ENCODE measurements at regions not wholly inside any gene's neighbourhood (a gene's known extent, or its start where the extent isn't known, plus 50 kb on each side); places are given as distances from the start of the nearest gene placed in this dataset.
"Not testable (repeated sequence)": the region's sequence is repeated elsewhere in the genome, so short reads cannot be mapped to it uniquely, and the experiment has no call there.

DNA sequence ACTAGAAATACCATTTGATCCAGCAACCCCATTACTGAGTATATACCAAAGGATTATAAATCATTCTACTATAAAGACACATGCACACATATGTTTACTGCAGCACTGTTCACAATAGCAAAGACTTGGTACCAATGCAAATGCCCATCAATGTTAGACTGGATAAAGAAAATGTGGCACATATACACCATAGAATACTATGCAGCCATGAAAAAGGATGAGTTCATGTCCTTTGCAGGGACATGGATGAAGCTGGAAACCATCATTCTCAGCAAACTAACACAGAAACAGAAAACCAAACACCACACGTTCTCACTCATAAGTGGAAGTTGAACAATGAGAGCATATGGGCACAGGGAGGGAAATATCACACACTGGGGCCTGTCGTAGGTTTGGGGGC lies 106.0 kb downstream of the SPATA18 start:
- not testable (repeated sequence) for DNase-seq (ENCODE audit: low read depth in 2 of 3, low spot score in 2 of 3)

DNA sequence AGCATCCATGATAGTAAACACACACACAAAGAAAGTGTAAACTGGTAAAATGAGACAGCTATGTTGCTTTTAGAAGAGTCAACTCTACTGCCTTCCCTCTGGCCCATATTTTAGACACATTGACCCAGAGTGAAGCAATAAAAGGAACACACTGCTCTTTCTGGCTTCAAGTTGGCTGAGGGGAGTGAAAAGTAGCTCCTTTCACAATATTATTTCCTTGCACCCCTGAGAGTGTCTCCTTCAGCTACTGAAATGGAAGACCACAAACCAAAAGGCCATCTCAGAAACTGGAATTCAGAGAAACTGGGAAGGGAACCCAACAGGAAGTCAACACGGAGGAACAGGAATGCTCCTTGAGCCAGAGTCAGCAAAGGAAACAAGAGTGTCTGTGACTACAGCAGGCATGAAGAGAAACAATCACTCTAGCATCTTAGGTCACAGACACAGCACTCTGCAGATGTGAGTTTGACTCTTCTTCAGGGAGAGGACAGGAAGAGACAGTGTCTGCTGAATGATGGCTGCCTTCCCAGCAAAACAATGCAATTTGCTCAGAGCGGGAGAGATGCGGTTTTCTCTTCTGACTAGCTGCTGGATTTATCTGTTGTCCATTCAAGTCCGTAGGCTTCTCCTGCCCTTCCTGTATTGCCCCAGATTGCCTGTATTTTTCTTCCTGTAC lies 106.7 kb downstream of the SPATA18 start:
- DNase-seq (ENCODE audit: low read depth in 2 of 3, low spot score in 2 of 3), result no peak

DNA sequence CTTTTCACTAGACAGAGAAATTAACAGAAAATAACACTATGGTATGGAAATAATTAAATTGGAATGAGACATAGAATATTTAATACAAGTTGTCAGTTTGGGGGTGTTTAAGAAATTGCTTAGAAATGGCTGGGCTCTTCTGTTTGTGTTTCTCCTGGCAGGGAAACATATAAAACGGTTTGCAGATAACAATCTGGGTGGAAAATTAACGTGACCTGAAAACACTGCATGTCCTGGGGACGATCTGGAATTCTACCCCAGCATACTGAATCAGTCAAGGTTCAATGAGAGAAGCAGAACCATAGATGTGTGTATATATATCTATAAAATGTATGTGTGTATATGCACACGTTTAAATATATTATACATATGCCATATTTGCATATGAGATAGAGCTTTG lies 109.8 kb downstream of the SPATA18 start:
- no peak for DNase-seq (ENCODE audit: low read depth in 2 of 3, low spot score in 2 of 3)

DNA sequence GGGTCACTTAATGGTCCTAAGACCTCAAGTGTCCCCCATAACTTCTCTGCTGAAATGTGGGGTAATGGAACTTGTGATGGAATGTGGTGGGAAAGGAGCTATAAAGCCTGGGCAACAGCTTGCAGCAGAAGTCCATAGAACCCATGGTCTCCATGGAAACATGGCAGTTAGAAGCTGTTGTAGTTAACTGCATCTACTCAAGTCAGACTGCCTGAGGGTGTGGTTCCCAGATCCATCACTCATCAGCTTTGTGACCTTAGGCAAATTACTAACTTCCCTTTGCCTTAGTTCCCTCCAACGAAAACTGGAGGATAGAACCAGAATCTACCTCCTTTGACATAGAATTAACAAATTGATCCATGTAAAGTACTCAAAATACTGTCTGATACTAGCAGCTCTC lies 113.0 kb downstream of the SPATA18 start:
- no peak for DNase-seq (ENCODE audit: low read depth in 2 of 3, low spot score in 2 of 3)

DNA sequence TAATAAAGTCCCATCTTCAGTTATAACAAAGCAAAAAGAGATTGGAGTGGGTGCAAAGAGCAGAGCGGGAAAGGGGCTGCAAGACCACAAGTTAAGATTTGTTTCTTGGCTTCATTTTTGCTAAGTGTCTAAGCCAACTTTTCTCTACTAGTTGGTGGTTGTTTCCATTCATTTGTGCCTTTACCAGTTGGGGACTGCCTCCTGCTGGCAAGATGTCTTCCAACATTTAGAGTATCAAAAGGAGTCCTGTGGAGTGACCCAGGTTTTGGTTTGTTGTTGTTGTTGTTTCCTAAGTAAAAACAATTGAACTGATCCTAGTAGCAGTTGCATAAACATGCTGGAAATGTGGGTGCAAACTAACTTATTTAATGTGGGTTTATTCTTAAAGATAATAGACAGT lies 121.1 kb downstream of the SPATA18 start:
- DNase-seq (ENCODE audit: low read depth in 2 of 3, low spot score in 2 of 3), result no peak

DNA sequence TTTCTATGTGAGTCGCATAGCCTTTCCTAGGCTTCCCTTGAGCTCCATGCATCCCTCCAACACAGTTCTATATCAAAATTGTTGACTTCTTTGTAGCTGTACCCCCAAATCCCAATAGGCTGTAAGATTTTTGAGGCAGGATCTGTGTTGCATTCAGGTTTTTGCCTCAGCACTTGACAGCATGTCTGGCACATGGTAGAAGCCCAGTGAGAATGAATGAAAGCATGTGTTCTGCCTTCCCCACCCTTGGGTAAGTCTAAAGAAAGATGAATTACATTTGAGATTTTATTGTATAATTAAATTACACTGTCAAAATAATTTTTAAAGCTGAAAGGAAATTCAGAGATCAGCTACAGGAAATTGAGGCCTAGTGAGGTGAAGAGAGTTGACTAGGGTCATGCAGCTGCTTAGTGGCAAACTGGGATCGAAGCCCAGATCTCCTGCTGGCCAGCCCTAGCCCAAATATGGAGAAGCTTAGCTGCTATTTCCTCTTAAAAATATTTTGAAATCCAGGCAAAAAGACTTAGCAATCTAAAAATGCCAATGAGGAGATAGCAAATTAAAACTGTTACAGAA lies 122.5 kb downstream of the SPATA18 start:
- no peak for DNase-seq (ENCODE audit: low read depth in 2 of 3, low spot score in 2 of 3)

DNA sequence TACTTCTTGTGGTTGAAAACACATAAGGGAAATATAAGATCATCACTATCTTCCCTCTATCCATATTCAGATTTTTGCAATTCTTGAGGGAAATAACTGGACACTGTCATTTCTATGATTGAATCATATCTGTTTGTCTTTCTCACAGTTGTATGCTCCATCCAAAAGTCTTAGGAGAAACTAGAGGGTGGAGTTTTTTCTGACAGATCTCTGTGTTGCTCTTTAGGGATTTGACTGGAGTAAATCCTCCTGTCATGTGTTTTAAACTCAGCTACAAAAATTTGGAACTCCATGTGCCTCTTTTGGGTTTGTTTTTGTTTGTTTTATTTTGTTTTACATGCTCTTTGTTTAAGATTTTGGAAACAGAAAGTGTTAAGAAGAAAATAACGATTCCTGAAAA lies 136.5 kb downstream of the SPATA18 start:
- no peak for DNase-seq (ENCODE audit: low read depth in 2 of 3, low spot score in 2 of 3)

DNA sequence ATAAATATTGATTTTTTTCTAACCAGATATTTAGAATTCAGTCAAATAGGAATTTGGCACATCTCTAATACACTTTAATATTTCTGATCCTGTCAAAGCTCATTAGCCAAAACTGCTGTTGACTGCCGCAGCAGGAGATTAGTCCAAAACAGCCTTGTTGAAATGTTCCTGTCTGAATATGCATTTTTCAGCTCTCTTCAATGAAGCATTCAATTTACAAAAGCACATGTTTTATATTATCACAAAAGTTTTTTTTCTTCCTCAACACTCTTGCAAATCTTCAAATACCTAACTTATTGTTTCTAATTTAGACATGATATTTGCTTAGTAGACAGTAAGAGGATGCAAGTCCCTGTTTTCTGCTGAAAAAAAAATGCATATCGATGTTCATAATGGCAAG lies 140.9 kb downstream of the SPATA18 start:
- DNase-seq (ENCODE audit: low read depth in 2 of 3, low spot score in 2 of 3), result no peak

DNA sequence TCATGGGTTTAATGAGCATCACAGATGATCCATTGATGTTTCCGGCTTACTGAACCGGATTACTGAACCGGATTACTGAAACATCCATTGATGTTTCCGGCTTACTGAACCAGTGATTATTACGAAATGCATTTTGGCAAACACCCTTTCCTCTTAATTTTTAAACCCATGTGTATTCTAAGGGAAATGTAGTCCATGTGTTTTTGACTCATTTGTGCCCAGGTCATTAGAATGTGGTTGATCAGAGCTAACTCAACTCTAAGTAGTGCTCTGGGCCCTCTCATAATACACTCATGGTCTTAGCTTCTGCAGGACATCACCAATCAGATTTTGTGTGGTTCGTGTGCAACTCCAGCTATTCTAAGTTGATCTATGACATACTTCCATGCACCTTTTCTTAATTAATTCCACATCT lies 141.6 kb downstream of the SPATA18 start:
- DNase-seq (ENCODE audit: low read depth in 2 of 3, low spot score in 2 of 3), result no peak

DNA sequence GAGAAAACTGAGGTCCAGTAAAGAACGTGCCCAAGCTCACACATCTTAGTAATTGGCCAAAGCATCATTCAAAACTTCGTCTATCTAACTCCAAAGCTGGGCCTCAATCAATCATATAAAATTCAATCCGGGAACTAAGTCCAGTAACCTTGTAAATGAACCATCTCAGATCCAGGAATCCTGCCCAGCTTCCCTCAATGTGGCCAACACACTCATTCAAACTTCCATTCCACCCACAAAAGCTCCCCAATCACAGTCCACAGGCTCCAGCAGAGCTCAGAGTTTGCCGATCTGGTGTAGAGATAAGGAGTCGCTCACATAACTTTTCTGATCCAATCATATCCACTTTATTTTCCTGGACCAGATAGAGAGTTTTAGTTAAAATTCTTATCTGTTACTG lies 144.8 kb downstream of the SPATA18 start:
- DNase-seq (ENCODE audit: low read depth in 2 of 3, low spot score in 2 of 3), result no peak

DNA sequence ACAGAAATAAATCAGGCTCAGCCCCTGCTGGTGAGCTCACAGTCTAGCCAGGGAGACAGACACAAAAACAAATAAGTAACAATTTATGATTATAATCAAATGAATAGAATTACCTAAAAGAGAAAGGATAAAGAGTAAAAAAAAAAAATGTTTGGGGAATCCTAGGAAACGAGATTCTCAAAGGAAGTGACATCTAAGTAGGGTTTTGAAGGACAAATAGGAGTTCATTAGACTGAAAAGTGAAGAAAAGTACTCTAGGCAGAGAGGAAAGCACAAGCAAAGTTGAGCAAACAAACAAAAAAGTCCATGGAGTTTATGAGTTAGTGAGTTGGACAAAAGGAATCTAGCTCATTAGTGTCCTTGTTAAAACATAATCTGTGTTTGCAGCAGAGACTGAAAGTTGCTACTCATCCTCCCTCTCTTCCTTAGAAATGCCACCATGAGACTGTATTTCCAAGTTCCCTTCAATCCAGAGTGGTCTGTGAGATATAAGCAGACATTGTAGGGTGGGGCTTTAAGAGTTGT lies 145.6 kb downstream of the SPATA18 start:
- no peak for DNase-seq (ENCODE audit: low read depth in 2 of 3, low spot score in 2 of 3)

DNA sequence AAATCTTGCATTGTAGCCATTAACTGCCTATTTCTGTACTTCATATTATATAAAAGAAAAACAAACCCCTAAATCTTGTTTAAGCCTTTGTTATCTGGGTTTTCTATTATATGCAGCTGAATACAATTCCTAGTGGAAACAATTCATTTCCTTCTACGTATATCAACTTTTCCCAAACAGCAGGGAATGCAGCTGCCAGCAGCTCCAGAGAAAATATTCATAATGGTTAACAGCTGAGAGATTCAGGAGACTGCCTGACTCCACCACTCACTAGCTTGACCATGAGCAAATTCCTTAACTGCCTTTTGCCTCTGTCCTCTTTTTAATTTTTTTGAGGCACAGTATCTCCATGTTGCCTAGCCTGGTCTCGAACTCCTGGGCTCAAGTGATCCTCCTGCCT lies 146.2 kb downstream of the SPATA18 start:
- no peak for DNase-seq (ENCODE audit: low read depth in 2 of 3, low spot score in 2 of 3)

DNA sequence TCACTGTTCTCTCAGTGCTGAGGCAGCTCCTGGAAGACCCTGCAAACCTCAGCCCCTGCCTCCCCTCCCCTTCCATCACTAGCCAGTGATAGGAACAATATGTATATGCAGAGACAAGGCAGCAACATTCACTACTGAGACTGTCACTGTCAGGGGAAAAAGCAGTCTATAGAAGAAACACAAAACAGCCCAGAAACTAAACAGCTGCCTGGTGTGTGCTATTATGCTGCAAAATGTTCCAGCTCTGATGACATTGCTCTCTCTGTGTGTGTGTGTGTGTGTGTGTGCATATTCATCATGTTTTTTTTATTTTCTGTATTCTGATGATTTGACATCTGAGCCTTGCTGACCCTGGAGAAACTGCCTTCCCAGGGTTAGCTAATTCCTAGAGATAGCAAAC lies 147.2 kb downstream of the SPATA18 start:
- no peak for DNase-seq (ENCODE audit: low read depth in 2 of 3, low spot score in 2 of 3)

DNA sequence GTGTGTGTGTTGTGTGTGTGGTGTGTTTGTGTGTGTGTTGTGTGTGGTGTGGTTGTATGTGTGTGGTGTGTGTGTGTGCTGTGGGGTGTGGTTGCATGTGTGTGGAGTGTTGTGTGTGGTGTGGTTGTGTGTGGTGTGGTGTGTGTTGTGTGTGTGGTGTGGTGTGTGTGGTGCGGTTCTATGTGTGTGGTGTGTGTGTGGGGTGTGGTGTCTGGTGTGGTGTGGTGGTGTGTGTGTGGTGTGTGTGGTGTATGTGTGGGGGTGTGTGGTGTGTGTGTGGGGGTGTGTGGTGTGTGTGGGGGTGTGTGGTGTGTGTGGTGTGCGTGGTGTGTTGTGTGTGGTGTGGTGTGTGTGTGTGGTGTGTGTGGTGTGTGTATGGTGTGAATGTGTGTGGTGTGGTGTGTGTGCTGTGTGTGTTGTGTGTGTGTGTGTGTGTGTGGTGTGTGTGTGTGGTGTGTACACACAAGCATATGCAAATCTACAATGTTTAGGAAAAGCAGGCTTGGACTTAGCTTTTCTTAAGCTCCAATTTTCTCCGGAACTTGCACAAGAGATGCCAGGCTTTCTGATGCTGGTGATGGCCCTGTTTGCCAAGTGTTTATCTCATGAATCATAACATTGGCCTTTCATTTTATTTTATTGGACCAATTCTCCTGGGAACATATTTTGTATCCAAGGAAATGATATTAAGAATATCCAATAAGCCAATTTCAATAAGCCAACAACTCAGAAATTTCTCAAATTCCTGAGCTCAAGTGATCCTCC lies 148.7 kb downstream of the SPATA18 start:
- no peak for DNase-seq (ENCODE audit: low read depth in 2 of 3, low spot score in 2 of 3)

DNA sequence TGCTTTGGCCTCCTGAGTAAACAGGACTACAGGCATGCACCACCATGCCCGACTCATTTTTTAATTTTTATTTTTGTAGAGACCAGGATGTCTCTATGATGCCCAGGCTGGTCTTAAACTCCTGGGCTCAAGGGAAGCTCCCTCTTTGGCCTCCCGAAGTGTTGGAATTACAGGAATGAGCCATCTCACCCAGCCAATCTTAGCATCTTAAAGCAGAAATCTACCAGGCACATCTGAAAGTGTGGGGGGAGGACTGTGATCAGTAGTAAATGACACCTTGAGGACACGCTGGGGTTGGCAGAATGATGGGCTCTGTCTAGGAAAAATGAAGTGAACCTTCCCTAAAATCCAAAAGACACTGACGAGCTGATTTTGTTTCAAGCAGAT lies 149.2 kb downstream of the SPATA18 start:
- DNase-seq (ENCODE audit: low read depth in 2 of 3, low spot score in 2 of 3), result no peak

DNA sequence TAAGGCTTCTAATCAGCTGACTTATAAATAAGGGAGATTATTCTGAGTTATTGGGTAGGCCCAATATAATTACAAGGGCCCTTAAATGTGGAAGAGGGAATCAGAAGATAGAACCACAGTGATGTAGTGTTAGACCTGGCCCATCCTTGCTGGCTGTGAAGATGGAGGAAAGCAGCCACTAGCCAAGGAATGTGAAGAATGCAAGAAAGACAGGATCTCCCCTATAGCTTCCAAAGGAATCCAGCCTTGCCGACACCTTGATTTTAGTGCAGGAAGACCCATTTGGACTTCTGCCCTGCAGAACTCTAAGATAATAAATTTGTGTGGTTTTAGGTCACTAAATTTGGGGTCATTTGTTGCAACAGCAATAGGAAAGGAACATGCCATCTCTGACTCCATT lies 150.6 kb downstream of the SPATA18 start:
- no peak for DNase-seq (ENCODE audit: low read depth in 2 of 3, low spot score in 2 of 3)

DNA sequence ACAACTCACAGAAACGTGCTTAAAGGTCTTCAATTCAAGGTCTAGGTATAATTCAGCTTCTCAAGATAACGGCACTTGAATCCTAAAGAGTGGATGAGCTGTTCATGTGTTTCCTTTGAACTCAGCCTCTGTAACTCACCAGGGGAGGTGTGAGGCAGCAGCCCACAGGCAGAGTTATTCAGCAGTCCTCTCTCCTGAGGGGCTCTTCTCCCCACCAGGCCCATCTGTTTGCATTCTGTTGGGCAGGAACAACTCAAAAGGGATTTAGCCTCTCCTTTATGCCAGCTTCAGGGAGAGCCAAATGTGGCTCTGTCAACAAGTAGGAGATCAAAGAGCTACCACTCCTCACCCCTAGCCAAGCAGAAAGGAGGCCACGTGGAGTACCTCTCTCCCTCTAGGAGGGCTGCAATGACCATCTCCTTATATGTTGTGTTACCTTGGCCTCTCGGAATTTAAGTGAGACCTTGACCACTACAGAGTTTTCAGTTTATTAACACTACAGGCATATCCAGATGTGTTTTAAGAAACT lies 151.2 kb downstream of the SPATA18 start:
- no peak for DNase-seq (ENCODE audit: low read depth in 2 of 3, low spot score in 2 of 3)

DNA sequence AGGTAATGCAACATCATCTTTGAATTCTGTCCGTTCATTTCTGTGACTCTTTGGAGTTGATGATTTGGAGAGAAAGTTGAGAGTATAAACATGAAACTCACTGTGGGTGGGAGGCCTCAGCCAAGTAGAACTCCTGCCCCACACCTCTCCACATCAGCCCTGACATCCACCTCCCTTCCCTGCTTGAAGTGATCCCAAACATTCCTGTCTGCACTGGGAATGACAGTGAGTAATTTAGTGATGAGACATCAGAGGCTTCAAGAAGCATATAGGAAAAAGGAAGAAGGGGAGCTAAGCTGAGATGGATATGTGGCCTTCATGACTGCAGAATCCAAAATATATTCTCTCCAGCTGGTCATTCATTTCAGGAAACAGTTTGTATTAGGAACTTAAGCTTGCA lies 151.8 kb downstream of the SPATA18 start:
- DNase-seq (ENCODE audit: low read depth in 2 of 3, low spot score in 2 of 3), result no peak

DNA sequence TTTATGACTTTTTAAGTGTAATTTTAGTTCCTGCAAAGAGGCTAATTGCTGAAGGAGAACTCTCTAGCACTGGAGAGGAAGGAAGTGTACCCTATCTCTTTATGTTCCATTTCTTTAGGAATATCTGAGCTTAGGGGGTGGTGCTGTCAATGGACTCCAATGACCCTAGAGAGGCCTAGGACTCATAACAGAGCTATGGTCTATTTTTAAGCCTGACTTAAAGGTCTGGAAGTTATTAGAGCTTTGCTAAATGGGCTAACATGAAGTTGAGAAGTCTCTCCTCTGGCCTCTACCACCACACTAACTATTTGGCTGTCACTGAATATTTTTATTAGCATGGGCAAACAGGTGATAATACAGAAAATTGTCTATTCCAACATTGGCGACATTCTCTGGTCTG lies 152.2 kb downstream of the SPATA18 start:
- no peak for DNase-seq (ENCODE audit: low read depth in 2 of 3, low spot score in 2 of 3)

DNA sequence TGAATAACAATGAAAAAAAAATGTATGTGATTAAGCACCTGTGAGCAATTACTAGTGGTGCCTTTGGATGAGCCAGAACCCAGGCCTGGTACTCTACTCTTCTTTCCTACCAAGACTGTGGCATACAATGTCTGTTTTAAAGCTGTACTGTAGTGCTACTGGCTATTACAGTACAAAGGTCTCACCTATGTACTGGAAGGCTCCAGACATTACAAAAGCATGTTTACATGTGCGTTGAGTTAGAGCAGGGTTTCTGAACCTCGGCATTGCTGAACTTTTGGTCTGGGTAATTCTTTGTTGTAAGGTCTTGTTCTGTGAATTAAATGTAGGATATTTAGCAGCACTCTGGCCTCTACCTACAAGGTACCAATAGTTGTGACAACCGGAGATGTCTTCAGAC lies 153.8 kb downstream of the SPATA18 start:
- no peak for DNase-seq (ENCODE audit: low read depth in 2 of 3, low spot score in 2 of 3)

DNA sequence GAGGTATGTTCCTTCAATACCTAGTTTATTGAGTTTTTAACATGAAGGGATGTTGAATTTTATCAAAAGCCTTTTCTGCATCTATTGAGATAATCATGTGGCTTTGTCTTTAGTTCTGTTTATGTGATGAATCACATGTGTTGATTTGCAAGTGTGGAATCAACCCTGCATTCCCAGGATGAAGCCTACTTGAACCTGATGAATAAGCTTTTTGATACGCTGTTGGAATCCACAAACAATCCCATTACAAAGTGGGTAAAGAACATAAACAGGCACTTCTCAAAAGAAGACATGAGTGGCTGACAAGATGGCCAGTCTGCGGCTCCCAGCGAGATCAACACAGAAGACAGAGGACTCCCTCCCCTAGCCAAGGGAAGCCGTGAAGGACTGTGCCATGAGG lies 156.0 kb downstream of the SPATA18 start:
- DNase-seq (ENCODE audit: low read depth in 2 of 3, low spot score in 2 of 3), result not testable (repeated sequence)

DNA sequence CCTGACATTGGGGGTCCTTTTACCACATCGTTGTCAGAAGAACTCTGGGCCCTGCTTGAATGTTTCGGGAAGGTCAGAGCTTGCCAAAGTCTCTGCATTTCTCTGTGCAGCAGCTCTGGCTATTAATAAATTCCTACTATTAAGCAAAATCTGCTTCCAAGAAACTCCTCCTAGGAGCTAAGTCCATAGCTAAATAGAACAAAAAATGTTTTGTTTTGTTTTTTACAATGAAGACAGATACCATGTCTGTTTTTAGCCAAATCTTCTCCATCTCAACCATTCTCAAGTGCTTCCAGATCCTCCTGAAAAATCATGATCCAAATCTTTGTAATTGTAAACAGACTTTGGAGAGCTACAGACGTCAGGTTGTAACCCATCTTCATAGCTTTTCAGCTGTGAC lies 161.6 kb downstream of the SPATA18 start:
- DNase-seq (ENCODE audit: low read depth in 2 of 3, low spot score in 2 of 3), result no peak
